ENCODE measurements at regions not wholly inside any gene's neighbourhood (a gene's known extent, or its start where the extent isn't known, plus 50 kb on each side); places are given as distances from the start of the nearest gene placed in this dataset.

DNA sequence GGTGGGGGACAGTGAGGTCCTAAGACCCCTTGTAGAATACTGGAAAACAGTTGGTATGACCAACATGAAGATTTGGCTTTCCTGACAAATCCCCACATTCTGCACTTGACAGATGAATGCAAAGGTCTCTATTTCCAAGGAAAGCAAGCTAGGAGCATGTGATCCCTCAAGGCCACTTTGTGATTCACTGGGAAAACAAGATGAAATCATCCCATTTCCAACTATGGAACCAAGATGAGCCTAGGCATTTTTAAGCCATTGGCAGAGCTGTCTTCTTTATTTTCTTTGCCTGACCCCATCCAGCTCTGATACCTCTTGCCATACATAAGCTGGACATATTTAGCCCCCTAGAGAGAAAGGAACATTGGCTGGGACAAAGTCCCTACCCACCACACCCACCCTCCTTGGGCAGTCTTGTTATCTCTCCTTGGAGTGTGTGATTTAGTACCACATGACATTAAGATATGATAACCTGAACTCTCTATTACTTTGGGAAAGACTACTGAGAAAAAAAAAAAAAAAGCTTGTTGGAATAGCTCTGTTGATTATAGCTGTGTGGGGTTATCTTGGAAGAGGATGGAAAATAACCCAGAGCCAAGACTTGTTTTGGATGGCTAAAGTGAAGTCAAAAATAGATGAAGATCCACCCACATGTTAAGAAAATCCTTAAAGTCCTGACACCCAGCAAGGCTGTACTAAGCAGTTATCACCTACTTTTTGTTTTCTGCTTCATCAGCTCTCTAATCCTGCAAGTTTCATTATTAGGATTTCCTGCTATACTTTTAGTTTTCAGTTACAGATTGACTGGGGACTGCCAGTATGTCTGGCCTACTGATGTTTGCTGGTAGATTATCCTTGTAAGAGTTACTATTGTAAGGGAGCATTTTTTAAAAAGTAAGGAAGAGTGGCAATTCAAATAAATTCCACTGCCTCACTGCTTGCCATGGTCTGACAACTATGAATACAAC lies 90.1 kb upstream of the PREP start:
- TF ChIP-seq POLR2A (IDR thresholded peaks at IDR 0.05) (no peak), EP300 (IDR thresholded peaks at IDR 0.05) (no peak)
- TF ChIP-seq, protein P1, sequence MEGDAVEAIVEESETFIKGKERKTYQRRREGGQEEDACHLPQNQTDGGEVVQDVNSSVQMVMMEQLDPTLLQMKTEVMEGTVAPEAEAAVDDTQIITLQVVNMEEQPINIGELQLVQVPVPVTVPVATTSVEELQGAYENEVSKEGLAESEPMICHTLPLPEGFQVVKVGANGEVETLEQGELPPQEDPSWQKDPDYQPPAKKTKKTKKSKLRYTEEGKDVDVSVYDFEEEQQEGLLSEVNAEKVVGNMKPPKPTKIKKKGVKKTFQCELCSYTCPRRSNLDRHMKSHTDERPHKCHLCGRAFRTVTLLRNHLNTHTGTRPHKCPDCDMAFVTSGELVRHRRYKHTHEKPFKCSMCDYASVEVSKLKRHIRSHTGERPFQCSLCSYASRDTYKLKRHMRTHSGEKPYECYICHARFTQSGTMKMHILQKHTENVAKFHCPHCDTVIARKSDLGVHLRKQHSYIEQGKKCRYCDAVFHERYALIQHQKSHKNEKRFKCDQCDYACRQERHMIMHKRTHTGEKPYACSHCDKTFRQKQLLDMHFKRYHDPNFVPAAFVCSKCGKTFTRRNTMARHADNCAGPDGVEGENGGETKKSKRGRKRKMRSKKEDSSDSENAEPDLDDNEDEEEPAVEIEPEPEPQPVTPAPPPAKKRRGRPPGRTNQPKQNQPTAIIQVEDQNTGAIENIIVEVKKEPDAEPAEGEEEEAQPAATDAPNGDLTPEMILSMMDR (IDR thresholded peaks at IDR 0.05), result no peak
